OCI-LY1 (cell line): ENCODE measurements at regions not wholly inside any gene's neighbourhood (a gene's known extent, or its start where the extent isn't known, plus 50 kb on each side); places are given as distances from the start of the nearest gene placed in this dataset.
"Not testable (repeated sequence)": the region's sequence is repeated elsewhere in the genome, so short reads cannot be mapped to it uniquely, and the experiment has no call there.

Source experiments
- CTCF ChIP-seq: fragments of 200-600 bp; sonication (generic), shearing (Covaris generic); IDR thresholded peaks from 2 replicates; pipeline ENCODE4 v1.5.1; 2017; ENCODE audit warnings: mild to moderate bottlenecking, antibody characterized with exemption, low read length, moderate library complexity, mixed read lengths
- EZH2 ChIP-seq: fragments of 200-600 bp; sonication (generic), shearing (Covaris generic); IDR thresholded peaks from 2 replicates; pipeline ENCODE4 v1.8.0; 2017; ENCODE audit warnings: borderline replicate concordance, mixed run types, mild to moderate bottlenecking, antibody characterized with exemption, low read length, moderate library complexity, mixed read lengths

- TF ChIP-seq CTCF, EZH2: not testable (repeated sequence)
These were observed 98.3 kb downstream of the CCDC74A start for GRCh38 chr2:131626011-131626410.
